Loucy (cell line): ENCODE measurements at regions not wholly inside any gene's neighbourhood (a gene's known extent, or its start where the extent isn't known, plus 50 kb on each side); places are given as distances from the start of the nearest gene placed in this dataset.

Experiments
- H2AFZ ChIP-seq: fragments of 200-600 bp; sonication (generic); 2 replicates; pipeline ENCODE4 v1.6.0; 2016; ENCODE audit warnings: antibody characterized with exemption, mild to moderate bottlenecking, low read length, moderate library complexity
- H3F3A ChIP-seq: fragments of 200-600 bp; 2 replicates; pipeline ENCODE4 v1.6.0; 2016; ENCODE audit warnings: antibody characterized with exemption, low read depth, mild to moderate bottlenecking
- H3K27me3 ChIP-seq: fragments of 200-600 bp; sonication (generic); 2 replicates; pipeline ENCODE4 v1.6.1; 2014; ENCODE audit warnings: low read length, mild to moderate bottlenecking; ENCODE audit not compliant: insufficient read depth, poor library complexity, severe bottlenecking
- H3K36me3 ChIP-seq: fragments of 200-600 bp; sonication (generic); 2 replicates; pipeline ENCODE4 v1.6.1; 2016; ENCODE audit warnings: low read length; ENCODE audit not compliant: insufficient read depth
- H3K4me1 ChIP-seq: fragments of 200-600 bp; sonication (generic); 2 replicates; pipeline ENCODE4 v1.5.1; 2014; ENCODE audit warnings: low read length, mild to moderate bottlenecking; ENCODE audit not compliant: insufficient read depth, poor library complexity, severe bottlenecking
- H3K4me2 ChIP-seq: fragments of 200-600 bp; sonication (generic); 2 replicates; pipeline ENCODE4 v1.6.0; 2014; ENCODE audit warnings: antibody characterized with exemption, low read length, low read depth, mild to moderate bottlenecking; ENCODE audit not compliant: poor library complexity, severe bottlenecking
- H3K4me3 ChIP-seq: fragments of 200-600 bp; sonication (generic); 2 replicates; pipeline ENCODE4 v1.5.1; 2014; ENCODE audit warnings: low read length, mild to moderate bottlenecking, mixed read lengths; ENCODE audit not compliant: poor library complexity, severe bottlenecking
- H3K79me2 ChIP-seq: fragments of 200-600 bp; sonication (generic); 2 replicates; pipeline ENCODE4 v1.6.1; 2014; ENCODE audit warnings: low read length; ENCODE audit not compliant: insufficient read depth
- H3K9ac ChIP-seq: fragments of 200-600 bp; sonication (generic); 2 replicates; pipeline ENCODE4 v1.6.0; 2014; ENCODE audit warnings: mild to moderate bottlenecking, low read depth, low read length, moderate library complexity; ENCODE audit not compliant: poor library complexity, severe bottlenecking
- H3K9me2 ChIP-seq: fragments of 200-600 bp; sonication (generic); replicated peaks from 2 replicates; pipeline ENCODE4 v1.6.1; 2016; ENCODE audit warnings: low read depth, low read length, mixed read lengths
- H3K9me3 ChIP-seq: fragments of 200-600 bp; sonication (generic); 2 replicates; pipeline ENCODE4 v1.6.1; 2014; ENCODE audit warnings: mild to moderate bottlenecking, antibody characterized with exemption, low read length, low read depth; ENCODE audit not compliant: insufficient read depth
- H4K20me1 ChIP-seq: fragments of 200-600 bp; sonication (generic); 2 replicates; pipeline ENCODE4 v1.6.0; 2014; ENCODE audit warnings: antibody characterized with exemption, low read length, mild to moderate bottlenecking; ENCODE audit not compliant: insufficient read depth, poor library complexity, severe bottlenecking
- CTCF ChIP-seq: fragments of 200-600 bp; sonication (generic); conservative IDR thresholded peaks from 2 replicates; pipeline ENCODE4 v1.5.1; 2014; ENCODE audit warnings: mild to moderate bottlenecking, antibody characterized with exemption, low read length
- EZH2phosphoT487 ChIP-seq: fragments of 200-600 bp; IDR thresholded peaks from 2 replicates; pipeline ENCODE4 v1.6.1; 2018; ENCODE audit warnings: antibody characterized with exemption, mild to moderate bottlenecking, moderate library complexity, borderline replicate concordance

GRCh38 chr10:78475437-78475836, 441.8 kb downstream of the RPS24 start:
- H4K20me1 ChIP-seq: no peaks in the 10 kb centered on the region
- peaks cover 18% of the 10 kb centered on the region for H3K4me1 ChIP-seq
- no peaks in the 10 kb centered on the region for H3K9me2 ChIP-seq
- TF ChIP-seq CTCF: no peak
- TF ChIP-seq EZH2phosphoT487: no peak
- H3K79me2 ChIP-seq: no peaks in the 10 kb centered on the region
- no peaks in the 10 kb centered on the region for H3K27me3 ChIP-seq
- H3K36me3 ChIP-seq: no peaks in the 10 kb centered on the region
- H3K9me3 ChIP-seq: no peaks in the 10 kb centered on the region
- H3F3A ChIP-seq: no peaks in the 10 kb centered on the region
- H2AFZ ChIP-seq: no peak overlapping the region
- no peak overlapping the region for H3K9ac ChIP-seq
- no peak overlapping the region for H3K4me3 ChIP-seq
- H3K4me2 ChIP-seq: no peak overlapping the region

GRCh38 chr10:78476156-78476555, 442.5 kb downstream of the RPS24 start:
- no peaks in the 10 kb centered on the region for H3F3A ChIP-seq
- H3K79me2 ChIP-seq: no peaks in the 10 kb centered on the region
- no peaks in the 10 kb centered on the region for H3K36me3 ChIP-seq
- H3K4me1 ChIP-seq: peaks cover 12% of the 10 kb centered on the region
- no peaks in the 10 kb centered on the region for H4K20me1 ChIP-seq
- no peaks in the 10 kb centered on the region for H3K9me2 ChIP-seq
- H3K27me3 ChIP-seq: no peaks in the 10 kb centered on the region
- no peak overlapping the region for H3K4me3 ChIP-seq
- H3K9me3 ChIP-seq: no peaks in the 10 kb centered on the region
- H3K4me2 ChIP-seq: no peak overlapping the region
- no peak overlapping the region for H2AFZ ChIP-seq
- no peak overlapping the region for H3K9ac ChIP-seq
- TF ChIP-seq EZH2phosphoT487: no peak
- no peak for TF ChIP-seq CTCF

DNA sequence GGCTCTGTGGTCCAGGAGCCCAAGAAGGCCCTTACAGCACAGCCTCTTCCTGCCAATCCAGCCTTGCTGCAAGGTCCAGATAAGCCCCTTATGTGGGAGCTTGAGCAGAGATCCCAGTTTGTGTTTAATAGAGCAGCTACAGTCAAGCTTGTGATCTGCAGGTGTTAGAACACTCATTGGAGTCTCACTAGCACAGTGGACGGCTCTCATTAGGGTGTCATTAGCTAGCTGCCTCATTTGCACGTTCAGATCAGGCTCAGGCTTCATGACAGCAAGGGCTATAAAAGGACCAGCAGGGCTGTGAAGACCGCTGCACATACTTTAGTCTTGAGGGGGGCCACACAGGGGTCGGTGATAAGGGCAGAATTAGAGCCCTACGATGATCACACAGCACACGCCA, 443.2 kb downstream of the RPS24 start:
- no peak overlapping the region for H3K4me2 ChIP-seq
- no peaks in the 10 kb centered on the region for H3K9me2 ChIP-seq
- peaks cover 5% of the 10 kb centered on the region for H3K4me1 ChIP-seq
- H3K9me3 ChIP-seq: no peaks in the 10 kb centered on the region
- H2AFZ ChIP-seq: no peak overlapping the region
- no peaks in the 10 kb centered on the region for H3K36me3 ChIP-seq
- H3K9ac ChIP-seq: no peak overlapping the region
- no peaks in the 10 kb centered on the region for H3K79me2 ChIP-seq
- no peak overlapping the region for H3K4me3 ChIP-seq
- no peaks in the 10 kb centered on the region for H4K20me1 ChIP-seq
- TF ChIP-seq CTCF (no peak), EZH2phosphoT487 (no peak)
- H3K27me3 ChIP-seq: no peaks in the 10 kb centered on the region
- no peaks in the 10 kb centered on the region for H3F3A ChIP-seq
